GM19324 (cell line): ENCODE measurements at regions not wholly inside any gene's neighbourhood (a gene's known extent, or its start where the extent isn't known, plus 50 kb on each side); places are given as distances from the start of the nearest gene placed in this dataset.
"Not testable (repeated sequence)": the region's sequence is repeated elsewhere in the genome, so short reads cannot be mapped to it uniquely, and the experiment has no call there.

ENCODE experiments used
- ATAC-seq: cut with Tn5 transposase; IDR thresholded peaks from one replicate; pipeline ENCODE4 v1.9.1; 2021; ENCODE audit warnings: mild to moderate bottlenecking, moderate library complexity; ENCODE audit not compliant: unreplicated experiment, low FRiP score

- ATAC-seq = no peak
Measured at GRCh38 chr12:91777268-91777992, 368.2 kb downstream of the BTG1 start.

- ATAC-seq = no peak
Measured at GRCh38 chr12:91774434-91774921, 371.2 kb downstream of the BTG1 start.

- ATAC-seq = no peak
Measured at GRCh38 chr12:91773749-91774429, 371.8 kb downstream of the BTG1 start.

GRCh38 chr12:91772411-91772810 lies 373.2 kb downstream of the BTG1 start:
- ATAC-seq = no peak

- ATAC-seq = no peak
Measured at GRCh38 chr12:91769736-91770135, 375.9 kb downstream of the BTG1 start.

- no peak for ATAC-seq
Measured at GRCh38 chr12:91767237-91767636, 378.4 kb downstream of the BTG1 start.

- ATAC-seq = no peak
Measured at GRCh38 chr12:91766454-91766853, 379.2 kb downstream of the BTG1 start.

- no peak for ATAC-seq
Measured at GRCh38 chr12:91763654-91764370, 381.8 kb downstream of the BTG1 start.

GRCh38 chr12:91753649-91754048 lies 392.0 kb downstream of the BTG1 start:
- ATAC-seq = no peak

GRCh38 chr12:91746976-91747375 lies 398.7 kb downstream of the BTG1 start:
- ATAC-seq = no peak

GRCh38 chr12:91744597-91744996 lies 401.0 kb downstream of the BTG1 start:
- no peak for ATAC-seq

GRCh38 chr12:91743704-91744321 lies 401.8 kb downstream of the BTG1 start:
- no peak for ATAC-seq

- ATAC-seq = no peak
Measured at GRCh38 chr12:91743280-91743679, 402.4 kb downstream of the BTG1 start.

GRCh38 chr12:91741932-91742331 lies 403.7 kb downstream of the BTG1 start:
- ATAC-seq = no peak

GRCh38 chr12:91733846-91734245 lies 411.8 kb downstream of the BTG1 start:
- ATAC-seq = not testable (repeated sequence)

GRCh38 chr12:91732086-91732485 lies 413.6 kb downstream of the BTG1 start:
- ATAC-seq = no peak

- no peak for ATAC-seq
Measured at GRCh38 chr12:91729543-91729942, 416.1 kb downstream of the BTG1 start.

- ATAC-seq = no peak
Measured at GRCh38 chr12:91723191-91723590, 422.5 kb downstream of the BTG1 start.

GRCh38 chr12:91722072-91722471 lies 423.6 kb downstream of the BTG1 start:
- no peak for ATAC-seq

GRCh38 chr12:91721023-91721422 lies 424.6 kb downstream of the BTG1 start:
- ATAC-seq = no peak

GRCh38 chr12:91718326-91718725 lies 427.3 kb downstream of the BTG1 start:
- ATAC-seq = no peak
